HG03097 (cell line): ENCODE measurements at regions not wholly inside any gene's neighbourhood (a gene's known extent, or its start where the extent isn't known, plus 50 kb on each side); places are given as distances from the start of the nearest gene placed in this dataset.
"Not testable (repeated sequence)": the region's sequence is repeated elsewhere in the genome, so short reads cannot be mapped to it uniquely, and the experiment has no call there.

Experiments
- ATAC-seq: cut with Tn5 transposase; IDR thresholded peaks from one replicate; pipeline ENCODE4 v1.9.1; 2021; ENCODE audit not compliant: unreplicated experiment, low FRiP score

DNA sequence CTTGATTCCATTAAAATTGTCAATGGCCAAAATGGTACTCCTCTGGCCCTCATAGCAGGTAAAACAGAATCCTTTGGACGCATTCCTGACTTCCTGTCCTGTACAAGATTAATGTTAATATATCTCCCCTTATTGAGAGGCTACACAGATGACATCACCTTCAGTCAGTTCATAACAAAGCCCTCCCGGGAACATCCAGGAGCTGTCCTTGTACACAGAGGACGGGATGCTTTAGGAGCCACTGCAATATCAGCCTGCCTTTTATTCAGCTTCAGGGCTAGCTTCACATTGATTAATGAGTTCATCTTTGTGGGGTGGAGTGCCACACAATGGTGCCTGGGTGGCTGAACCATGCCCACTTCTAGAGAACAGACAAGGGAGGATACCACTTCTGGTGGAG, 235.1 kb downstream of the NRIP1 start:
- ATAC-seq, result no peak

DNA sequence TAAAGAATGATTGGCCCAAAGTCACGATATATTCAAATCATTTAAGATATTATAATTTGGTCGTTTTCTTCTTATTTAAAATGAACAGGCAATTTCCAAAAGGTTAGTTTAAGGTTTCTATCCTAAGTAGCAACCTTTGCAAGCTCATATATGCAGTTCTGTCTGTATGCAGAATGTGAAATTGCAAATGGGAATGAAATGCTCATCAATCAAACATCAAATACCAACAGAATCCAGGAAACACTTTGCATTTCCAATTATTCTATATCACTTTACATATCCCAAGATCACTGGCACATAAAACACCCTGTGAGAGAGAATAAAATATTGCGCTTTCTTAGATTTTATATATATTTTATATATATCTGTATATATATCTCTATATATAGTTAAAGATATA, 237.3 kb downstream of the NRIP1 start:
- ATAC-seq, result no peak

DNA sequence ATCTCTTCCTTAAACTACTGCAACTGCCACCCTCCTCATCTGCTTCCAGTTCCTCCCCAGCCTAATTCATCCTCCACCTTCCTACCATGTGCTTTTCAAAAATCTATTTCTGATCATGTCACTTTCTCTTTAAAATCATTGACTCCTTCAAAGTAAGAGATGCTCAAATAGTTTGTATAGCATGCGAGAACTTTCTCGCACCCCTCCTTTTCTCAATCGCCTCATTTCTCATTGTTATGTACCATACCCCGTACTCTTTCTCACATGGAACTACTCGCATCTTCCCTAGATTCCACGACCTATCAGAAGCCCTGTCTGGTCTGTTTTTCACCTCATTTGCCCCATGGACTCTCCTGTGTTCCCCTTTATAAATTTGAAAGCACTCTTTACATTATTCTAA, 238.2 kb downstream of the NRIP1 start:
- peak; percentile 48 for ATAC-seq

DNA sequence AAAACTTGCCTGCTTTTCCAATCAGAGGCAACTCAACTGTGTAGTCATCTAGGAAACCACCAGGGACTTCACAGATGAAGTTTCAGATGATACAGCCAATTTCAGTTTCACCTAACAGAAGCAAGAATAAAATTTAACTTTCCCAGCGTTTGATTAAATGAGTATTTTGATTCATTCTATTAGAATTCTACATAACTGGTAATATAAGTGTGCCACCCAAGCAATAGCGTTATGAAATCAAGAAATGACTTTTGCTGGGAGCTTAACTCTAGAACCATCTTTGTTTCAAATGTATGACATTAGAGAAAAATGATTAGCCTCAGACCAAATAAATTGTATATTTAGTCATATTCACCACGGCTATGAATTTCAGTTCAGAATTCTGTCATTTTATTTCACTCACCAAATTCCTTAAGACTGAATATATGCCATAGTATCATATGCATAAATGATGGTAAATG, 239.3 kb downstream of the NRIP1 start:
- no peak for ATAC-seq

DNA sequence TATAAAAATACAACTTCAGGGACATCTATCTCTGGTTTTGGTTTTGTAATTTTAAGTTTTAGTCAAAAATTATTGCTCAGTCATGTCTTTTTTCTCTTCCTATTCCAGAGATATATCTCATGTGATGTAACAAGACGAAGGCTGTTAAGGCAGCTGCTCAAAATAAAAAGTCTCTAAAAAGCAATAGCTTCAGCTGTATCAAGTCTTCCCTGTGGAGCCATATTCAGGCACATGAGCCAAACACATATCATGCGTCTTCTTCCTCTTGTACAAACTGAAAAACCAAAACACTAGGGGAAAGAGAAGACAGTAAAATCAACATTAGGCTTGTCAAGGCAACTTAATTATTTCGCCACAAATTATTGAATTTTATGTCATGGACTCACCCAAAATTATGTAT, 240.7 kb downstream of the NRIP1 start:
- no peak for ATAC-seq

DNA sequence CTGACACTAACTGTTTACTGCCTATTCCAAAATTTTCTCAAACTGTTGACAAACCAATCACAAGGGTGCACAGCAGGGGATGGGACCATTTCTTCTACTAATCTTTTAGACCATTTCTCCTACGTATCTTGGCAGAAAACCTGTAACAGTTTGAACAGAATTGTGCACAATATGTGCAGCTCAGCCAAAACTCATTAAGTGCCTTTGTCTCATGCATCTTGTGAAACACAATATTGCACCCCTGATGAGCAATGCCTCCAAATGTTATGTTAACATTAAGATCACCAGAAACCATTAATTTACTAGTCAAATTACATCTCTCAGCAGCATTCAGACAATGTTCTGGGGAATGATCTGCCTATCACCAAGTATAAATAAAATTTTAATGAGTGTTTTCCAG, 247.5 kb downstream of the NRIP1 start:
- no peak for ATAC-seq

DNA sequence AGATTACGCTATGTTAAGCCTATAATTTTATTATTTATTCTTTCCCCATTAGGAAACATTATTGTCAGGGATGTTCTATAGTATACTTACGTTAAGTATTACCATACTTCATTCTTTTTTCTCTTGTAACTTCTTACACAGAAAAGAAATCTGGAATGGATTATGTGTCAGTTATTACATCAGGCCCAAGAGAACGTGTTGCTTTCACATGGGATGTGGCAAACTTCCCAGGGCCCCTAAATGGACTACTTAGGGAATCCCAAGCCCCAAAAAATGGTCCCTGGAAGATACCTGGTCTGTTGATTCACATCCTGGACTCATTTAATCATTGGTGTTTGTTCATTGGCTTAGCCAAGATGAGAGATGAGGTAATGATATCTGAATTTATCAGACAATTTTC, 249.8 kb downstream of the NRIP1 start:
- no peak for ATAC-seq

DNA sequence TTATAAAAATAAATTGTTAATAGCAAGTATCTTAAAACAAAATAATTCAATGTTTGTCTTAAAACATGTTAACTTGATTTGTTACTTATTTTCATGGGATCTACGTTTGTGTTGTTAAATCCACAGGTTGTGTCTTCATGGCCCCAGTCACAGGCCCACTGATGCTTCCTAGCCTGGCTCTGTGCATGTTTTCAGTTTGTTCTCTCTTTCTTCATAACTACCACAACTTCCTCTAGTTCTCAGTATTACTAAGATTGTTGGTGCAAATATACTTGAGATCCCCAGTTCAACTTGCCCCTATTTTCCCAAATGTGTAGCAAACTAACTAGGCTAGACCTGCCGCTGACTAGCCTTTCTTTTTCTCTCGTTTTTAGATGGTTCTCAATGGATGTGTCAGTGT, 250.5 kb downstream of the NRIP1 start:
- ATAC-seq, result no peak

DNA sequence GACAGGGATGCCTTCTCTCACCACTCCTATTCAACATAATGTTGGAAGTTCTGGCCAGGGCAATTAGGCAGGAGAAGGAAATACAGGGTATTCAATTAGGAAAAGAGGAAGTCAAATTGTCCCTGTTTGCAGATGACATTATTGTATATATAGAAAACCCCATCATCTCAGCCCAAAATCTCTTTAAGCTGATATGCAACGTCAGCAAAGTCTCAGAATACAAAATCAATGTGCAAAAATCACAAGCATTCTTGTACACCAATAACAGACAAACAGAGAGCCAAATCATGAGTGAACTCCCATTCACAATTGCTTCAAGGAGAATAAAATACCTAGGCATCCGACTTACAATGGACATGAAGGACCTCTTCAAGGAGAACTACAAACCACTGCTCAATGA, 258.1 kb upstream of the SAMSN1 start:
- not testable (repeated sequence) for ATAC-seq

DNA sequence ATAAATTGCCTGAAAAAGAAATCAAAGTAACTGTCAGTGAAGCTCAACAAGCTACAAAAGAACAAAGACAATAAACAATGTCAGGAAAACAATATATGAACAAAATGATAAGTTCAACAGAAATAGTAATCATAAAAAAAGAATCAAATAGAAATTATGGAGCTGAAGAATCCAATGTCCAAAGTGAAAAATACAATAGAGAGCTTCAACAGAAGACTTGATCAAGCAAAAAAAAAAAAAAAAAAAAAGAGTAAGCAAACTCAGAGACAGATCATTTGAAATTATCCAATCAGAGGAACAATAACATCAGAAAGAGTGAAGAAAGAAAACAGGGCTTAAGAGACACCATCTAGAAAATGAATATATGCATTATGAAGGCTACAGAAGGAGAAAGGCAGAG, 251.4 kb upstream of the SAMSN1 start:
- no peak for ATAC-seq

DNA sequence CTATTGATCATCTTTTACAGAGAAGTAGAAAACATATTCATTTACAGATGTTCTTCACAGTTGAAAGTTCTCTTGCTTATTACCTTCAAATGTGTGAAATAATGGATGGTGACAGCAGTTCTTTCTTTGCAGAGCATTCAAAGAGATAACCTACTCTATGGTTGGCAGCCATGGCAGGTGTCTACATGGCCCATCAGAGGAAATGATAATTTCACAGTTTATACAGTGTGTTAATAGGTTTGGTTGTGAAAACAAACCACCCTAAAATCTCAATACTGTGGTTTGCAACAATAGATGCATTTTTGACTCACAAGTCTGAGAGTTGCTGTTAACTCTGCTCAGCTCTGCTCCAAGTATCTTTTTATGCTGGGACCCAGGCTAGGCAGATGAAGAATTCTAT, 241.2 kb upstream of the SAMSN1 start:
- no peak for ATAC-seq

DNA sequence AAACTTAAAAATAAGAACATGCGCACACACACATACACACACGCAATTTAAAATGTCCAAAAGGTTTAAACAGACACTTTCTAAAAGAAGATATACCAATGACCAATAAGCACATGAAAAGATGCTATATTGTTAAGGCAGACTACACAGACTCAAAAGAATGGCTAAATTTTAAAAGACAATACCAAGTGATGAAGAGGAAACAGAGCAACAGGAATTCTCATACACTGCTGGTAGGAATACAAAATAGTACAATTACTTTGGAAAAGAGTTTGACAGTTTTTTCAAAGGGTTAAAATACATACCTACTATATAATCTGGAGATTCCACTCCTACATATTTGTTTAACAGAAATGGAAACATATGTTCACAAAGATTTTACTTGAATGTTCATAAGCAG, 239.6 kb upstream of the SAMSN1 start:
- ATAC-seq, result no peak

DNA sequence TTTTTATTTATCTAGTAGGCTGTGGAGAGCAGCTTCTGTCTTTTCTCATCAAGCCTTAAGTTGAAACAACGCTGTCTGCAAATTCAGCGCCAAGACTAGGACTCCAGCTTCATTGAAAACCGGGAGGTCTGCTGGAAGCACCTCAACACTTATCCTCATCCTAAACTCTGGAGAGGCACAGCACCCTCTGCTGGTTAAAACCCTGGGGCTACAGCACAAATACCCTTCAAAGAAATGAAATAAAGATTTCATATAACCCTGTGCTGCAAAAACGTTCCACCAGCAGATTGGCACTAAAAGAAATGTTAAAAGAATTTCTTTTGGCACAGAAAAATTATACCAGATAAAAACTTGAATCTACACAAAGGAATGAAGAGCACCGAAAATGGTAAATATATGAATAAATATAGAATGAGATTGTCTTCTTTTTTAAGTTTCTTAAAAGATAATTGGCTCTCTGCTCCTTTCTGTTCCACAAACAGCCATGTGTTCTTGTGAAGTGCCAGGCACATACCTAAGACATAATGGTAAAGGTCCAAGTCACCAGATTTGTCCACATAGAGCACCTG, 227.7 kb upstream of the SAMSN1 start:
- no peak for ATAC-seq

DNA sequence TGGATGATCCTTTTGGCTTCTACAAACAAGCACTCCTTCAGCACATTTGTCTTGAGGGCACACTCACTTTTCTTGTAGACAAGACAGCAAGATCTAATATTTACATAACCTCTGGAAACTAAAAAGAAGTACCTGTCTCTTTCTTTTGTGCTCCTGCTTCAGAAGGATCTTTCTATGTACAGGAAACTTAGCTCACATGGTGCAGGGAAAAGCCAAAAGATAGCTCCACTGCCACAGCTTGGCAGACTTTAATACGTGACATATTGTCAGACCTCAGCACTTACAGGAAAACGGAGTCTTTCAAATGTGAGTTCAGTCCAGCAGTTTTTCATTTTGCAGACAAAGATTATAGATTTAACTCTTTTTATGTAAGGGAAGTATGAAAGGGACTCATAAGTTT, 225.5 kb upstream of the SAMSN1 start:
- no peak for ATAC-seq

DNA sequence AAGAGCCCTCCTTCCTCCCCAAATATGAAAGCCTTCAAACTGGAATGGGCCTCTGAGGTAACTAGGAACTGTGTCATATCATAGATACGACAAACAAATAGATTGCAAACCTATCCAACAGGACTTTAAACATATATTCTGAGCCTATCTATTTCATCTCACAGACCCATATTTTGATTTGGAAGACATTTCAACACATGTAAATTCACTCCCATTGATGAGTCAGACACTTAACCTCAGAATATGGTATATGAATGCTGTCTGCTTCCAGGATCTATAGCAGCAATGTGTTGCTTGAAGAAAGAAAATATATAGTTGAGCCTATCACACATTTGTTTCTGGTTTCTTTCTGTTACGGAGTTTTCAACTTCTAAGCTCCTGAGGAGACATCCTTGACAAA, 221.9 kb upstream of the SAMSN1 start:
- ATAC-seq, result no peak

DNA sequence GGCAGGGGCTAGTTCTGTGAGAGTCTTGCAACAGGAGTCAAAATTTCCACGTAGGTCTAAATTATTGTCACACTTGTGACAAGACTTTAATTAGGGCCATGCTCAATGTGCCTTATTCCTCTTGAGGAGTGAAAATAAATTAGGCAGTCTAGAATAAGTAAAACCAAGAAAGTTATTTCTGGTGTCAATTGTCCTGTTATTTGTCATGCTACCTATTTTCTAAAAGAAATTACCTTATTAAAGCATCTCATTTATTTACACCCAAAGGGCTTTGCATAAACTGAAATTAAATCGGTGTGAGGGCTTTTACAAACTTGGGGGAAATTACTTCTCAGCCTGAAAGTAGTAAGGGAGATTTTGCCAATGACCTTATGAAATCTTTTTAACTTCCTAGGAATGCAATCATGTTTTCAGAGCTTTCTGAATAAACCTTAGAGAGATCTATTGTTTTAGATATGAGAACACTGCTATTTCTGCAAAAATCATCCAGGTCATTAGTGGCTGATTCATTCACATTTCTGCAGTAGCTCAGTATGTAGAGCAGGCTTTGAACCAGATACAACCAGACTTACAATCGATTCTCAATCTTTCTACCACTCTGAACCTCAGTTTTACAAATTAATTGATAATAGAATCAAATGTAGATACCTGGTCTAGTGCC, 221.2 kb upstream of the SAMSN1 start:
- ATAC-seq, result no peak

DNA sequence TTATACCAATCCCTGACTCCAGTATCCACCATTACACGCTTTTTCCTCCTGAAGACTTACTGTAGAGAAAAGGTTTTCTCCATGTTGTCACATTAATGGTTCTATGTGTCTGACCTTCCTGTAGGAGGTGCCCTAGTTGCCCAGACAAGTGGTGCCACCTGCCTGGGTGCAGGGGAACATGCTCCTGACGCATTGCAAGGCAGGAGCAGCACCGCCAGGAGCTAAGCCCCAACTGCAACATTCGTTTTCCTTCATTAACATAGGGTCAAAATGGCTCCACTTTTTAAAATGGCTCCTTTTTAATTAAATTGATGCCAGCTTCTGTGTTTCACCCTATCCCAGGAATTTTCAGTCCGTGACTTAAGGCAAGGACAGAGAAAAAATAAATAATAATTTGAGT, 220.1 kb upstream of the SAMSN1 start:
- ATAC-seq, result no peak

DNA sequence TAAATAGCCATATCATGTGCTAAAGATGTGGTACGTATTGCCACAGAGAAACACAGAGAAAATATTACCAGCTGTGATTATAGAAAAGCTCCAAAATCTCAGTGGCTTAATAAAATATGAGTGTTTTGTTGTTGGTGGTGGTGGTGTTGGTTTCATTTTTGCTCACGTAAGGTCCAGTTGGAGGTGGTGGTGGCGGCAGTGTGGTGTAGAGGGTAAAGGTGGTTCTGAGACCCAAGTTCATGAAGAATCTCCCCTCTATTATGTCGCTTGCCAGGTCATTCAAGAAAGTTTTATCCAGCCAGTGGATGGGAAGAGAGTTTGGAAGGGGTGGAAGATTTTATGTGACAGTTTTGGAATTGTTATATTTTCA, 217.6 kb upstream of the SAMSN1 start:
- ATAC-seq, result peak; percentile 19

DNA sequence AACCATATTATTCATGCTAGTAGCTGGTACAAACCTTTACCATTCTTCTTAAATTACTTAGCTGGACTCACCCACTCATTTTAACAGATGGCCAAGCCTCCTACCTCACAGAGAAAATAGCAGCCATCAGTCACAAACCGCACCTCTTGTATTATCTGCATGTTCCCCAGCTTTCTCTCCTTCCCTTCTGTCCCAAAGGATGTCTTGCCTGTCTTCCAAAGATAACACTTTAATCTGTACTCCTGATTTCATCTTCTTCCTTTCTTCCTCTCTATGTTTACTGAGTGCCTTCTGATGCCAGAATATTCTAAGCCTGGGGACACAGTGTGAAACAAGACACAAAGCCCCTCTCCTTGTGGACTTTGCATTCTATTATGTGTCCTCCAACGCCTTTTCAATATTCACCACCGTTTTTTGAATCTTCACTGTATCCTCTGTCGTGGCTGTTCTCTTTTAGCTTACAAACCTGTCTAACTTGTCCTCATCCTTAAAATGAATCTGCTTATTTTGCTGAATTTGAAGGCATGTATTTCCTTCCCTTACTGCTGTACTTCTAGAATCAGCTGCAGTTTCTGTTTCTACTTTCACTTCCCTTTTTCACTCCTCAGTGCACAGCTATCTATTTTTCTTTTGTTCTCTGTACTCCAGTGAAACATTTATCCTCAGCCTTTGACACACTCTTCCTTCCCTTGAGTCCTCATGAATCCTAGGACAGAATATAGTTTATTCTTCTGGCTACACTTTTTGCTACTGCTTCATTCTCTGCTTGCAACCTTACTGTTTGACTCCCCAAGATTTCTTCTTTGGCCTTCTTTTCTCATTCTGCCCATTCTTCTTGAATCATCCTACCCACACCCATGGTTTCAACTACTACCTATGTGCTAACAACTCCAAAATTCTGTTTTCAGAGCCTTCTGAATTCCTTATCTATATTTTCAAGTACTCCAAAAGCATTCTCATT, 216.9 kb upstream of the SAMSN1 start:
- ATAC-seq, result peak; percentile 94

DNA sequence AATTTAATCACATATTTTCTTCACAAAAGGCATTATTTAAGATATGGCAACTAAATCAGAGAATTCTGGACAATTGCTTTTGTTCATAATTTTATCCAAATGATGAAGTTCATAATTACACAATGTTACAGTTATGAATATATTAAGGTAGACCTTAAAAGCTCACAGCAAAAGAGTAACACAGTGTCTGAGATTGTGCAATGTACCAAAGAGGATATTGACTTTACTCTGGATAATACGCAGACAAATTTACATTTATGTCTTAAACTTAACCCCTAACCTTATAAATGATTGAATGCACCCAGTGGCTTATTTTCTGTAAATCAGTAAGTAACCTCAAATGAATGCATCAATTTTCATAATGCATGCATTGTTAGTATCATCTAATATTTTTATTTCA, 216.2 kb upstream of the SAMSN1 start:
- no peak for ATAC-seq

DNA sequence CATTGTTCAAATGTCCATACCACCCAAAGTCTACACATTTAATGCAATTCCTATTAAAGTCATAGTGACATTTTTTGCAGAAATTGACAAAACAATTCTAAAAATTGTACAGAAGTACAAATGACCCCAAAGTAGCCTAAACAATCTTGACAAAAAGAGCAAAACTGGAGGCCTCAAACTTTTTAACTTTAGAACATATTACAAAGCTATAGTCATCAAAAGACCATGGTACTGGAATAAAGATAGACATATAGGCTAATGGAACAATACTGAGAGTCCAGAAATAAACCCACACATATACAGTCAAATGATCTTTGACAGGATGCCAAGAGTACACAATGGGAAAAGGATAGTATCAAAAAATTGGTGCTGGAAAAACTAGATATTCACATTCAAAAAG, 213.2 kb upstream of the SAMSN1 start:
- ATAC-seq, result no peak

DNA sequence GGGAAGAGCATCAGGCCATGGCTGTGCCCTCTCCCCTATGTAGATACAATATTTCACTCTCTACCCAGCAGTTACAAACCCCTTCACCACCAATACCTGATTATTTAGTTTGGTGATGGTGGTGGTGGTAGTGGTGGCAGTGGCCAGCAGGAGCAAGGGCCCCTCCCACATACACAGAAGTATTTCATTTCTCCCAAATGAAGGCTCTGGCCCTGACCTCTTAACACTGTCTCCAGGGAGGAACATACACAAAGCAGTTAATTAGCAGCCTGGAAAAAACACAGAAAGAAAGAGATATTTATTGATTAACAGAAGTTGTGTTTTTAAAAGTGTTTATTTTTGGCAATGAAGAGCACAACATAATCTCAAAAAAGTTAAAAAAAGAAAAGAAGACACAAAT, 212.7 kb upstream of the SAMSN1 start:
- ATAC-seq, result no peak
